Loucy (cell line): ENCODE measurements at regions not wholly inside any gene's neighbourhood (a gene's known extent, or its start where the extent isn't known, plus 50 kb on each side); places are given as distances from the start of the nearest gene placed in this dataset.

ENCODE experiments used
- H2AFZ ChIP-seq: fragments of 200-600 bp; sonication (generic); 2 replicates; pipeline ENCODE4 v1.6.0; 2016; ENCODE audit warnings: antibody characterized with exemption, mild to moderate bottlenecking, low read length, moderate library complexity
- H3F3A ChIP-seq: fragments of 200-600 bp; 2 replicates; pipeline ENCODE4 v1.6.0; 2016; ENCODE audit warnings: antibody characterized with exemption, low read depth, mild to moderate bottlenecking
- H3K27me3 ChIP-seq: fragments of 200-600 bp; sonication (generic); 2 replicates; pipeline ENCODE4 v1.6.1; 2014; ENCODE audit warnings: low read length, mild to moderate bottlenecking; ENCODE audit not compliant: insufficient read depth, poor library complexity, severe bottlenecking
- H3K36me3 ChIP-seq: fragments of 200-600 bp; sonication (generic); 2 replicates; pipeline ENCODE4 v1.6.1; 2016; ENCODE audit warnings: low read length; ENCODE audit not compliant: insufficient read depth
- H3K4me1 ChIP-seq: fragments of 200-600 bp; sonication (generic); 2 replicates; pipeline ENCODE4 v1.5.1; 2014; ENCODE audit warnings: low read length, mild to moderate bottlenecking; ENCODE audit not compliant: insufficient read depth, poor library complexity, severe bottlenecking
- H3K4me2 ChIP-seq: fragments of 200-600 bp; sonication (generic); 2 replicates; pipeline ENCODE4 v1.6.0; 2014; ENCODE audit warnings: antibody characterized with exemption, low read length, low read depth, mild to moderate bottlenecking; ENCODE audit not compliant: poor library complexity, severe bottlenecking
- H3K4me3 ChIP-seq: fragments of 200-600 bp; sonication (generic); 2 replicates; pipeline ENCODE4 v1.5.1; 2014; ENCODE audit warnings: low read length, mild to moderate bottlenecking, mixed read lengths; ENCODE audit not compliant: poor library complexity, severe bottlenecking
- H3K79me2 ChIP-seq: fragments of 200-600 bp; sonication (generic); 2 replicates; pipeline ENCODE4 v1.6.1; 2014; ENCODE audit warnings: low read length; ENCODE audit not compliant: insufficient read depth
- H3K9ac ChIP-seq: fragments of 200-600 bp; sonication (generic); 2 replicates; pipeline ENCODE4 v1.6.0; 2014; ENCODE audit warnings: mild to moderate bottlenecking, low read depth, low read length, moderate library complexity; ENCODE audit not compliant: poor library complexity, severe bottlenecking
- H3K9me2 ChIP-seq: fragments of 200-600 bp; sonication (generic); replicated peaks from 2 replicates; pipeline ENCODE4 v1.6.1; 2016; ENCODE audit warnings: low read depth, low read length, mixed read lengths
- H3K9me3 ChIP-seq: fragments of 200-600 bp; sonication (generic); 2 replicates; pipeline ENCODE4 v1.6.1; 2014; ENCODE audit warnings: mild to moderate bottlenecking, antibody characterized with exemption, low read length, low read depth; ENCODE audit not compliant: insufficient read depth
- H4K20me1 ChIP-seq: fragments of 200-600 bp; sonication (generic); 2 replicates; pipeline ENCODE4 v1.6.0; 2014; ENCODE audit warnings: antibody characterized with exemption, low read length, mild to moderate bottlenecking; ENCODE audit not compliant: insufficient read depth, poor library complexity, severe bottlenecking
- EZH2phosphoT487 ChIP-seq: fragments of 200-600 bp; IDR thresholded peaks from 2 replicates; pipeline ENCODE4 v1.6.1; 2018; ENCODE audit warnings: antibody characterized with exemption, mild to moderate bottlenecking, moderate library complexity, borderline replicate concordance
- TF ChIP-seq, protein P1 (sequence below): fragments of 200-600 bp; sonication (generic); conservative IDR thresholded peaks from 2 replicates; pipeline ENCODE4 v1.5.1; 2014; ENCODE audit warnings: mild to moderate bottlenecking, antibody characterized with exemption, low read length

DNA sequence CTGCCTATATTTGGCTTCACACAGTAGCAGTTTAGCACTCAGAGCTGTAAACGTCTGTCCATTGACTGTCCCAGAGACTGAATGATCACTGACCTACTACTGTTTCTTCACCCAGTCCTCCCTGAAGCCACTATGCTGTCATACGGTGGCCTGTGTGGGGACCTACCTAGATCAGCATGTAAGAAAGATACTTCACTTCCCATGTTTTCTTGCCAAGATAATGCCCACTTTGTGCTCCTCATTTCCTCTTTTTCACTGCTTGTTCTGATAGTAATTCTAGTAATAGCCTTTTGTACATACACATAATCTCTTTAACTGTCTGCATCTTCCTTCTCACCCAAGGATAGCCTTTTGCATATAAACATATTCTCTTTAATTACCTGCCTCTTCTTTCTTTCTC is 109.9 kb upstream of the TIAM2 start:
- H3F3A ChIP-seq = no peaks in the 10 kb centered on the region
- H4K20me1 ChIP-seq = no peaks in the 10 kb centered on the region
- H3K36me3 ChIP-seq = no peaks in the 10 kb centered on the region
- no peaks in the 10 kb centered on the region for H3K9me2 ChIP-seq
- no peaks in the 10 kb centered on the region for H3K27me3 ChIP-seq
- no peak overlapping the region for H3K4me2 ChIP-seq
- no peaks in the 10 kb centered on the region for H3K79me2 ChIP-seq
- TF ChIP-seq, protein P1, sequence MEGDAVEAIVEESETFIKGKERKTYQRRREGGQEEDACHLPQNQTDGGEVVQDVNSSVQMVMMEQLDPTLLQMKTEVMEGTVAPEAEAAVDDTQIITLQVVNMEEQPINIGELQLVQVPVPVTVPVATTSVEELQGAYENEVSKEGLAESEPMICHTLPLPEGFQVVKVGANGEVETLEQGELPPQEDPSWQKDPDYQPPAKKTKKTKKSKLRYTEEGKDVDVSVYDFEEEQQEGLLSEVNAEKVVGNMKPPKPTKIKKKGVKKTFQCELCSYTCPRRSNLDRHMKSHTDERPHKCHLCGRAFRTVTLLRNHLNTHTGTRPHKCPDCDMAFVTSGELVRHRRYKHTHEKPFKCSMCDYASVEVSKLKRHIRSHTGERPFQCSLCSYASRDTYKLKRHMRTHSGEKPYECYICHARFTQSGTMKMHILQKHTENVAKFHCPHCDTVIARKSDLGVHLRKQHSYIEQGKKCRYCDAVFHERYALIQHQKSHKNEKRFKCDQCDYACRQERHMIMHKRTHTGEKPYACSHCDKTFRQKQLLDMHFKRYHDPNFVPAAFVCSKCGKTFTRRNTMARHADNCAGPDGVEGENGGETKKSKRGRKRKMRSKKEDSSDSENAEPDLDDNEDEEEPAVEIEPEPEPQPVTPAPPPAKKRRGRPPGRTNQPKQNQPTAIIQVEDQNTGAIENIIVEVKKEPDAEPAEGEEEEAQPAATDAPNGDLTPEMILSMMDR = no peak
- no peak for TF ChIP-seq EZH2phosphoT487
- no peaks in the 10 kb centered on the region for H3K4me1 ChIP-seq
- no peak overlapping the region for H3K4me3 ChIP-seq
- H3K9ac ChIP-seq = no peak overlapping the region
- no peak overlapping the region for H2AFZ ChIP-seq
- no peaks in the 10 kb centered on the region for H3K9me3 ChIP-seq

DNA sequence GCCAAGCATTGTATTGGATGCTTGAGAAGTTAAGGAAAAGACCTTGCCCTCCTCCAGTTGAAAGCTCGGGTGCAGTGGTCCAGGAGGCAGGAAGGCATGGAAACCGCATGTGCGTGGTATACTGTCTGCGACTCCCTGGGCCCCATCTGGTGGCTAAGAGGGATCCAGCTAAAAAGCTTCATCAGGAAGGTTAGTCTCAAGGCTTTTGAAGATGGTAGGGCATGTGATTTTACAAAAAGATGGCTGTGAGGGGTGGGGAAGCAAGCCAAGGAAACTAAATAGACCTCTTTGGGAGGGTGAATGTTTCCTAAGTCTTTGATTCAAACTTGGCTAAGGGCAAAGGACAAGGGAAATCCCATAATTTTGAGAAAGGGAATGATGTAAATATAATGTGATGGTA is 109.1 kb upstream of the TIAM2 start:
- H3K9ac ChIP-seq = no peak overlapping the region

DNA sequence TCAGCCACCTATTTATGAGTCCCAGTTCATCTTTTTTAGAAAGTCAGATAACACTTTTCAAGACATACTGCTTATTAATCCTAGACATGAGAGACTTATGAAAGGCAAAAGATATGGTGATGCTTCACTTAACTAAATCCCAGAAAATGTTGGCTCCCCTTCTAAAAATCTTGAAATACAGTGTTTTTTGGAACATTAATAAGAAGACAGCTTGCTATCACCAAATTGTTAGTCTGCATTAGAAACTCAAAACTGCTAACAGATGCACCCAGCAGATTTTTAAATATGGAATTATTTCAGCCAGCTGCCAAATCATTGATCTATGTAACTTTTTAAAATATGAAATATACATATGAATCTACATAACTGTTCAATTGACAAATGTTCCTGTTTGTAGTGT is 108.6 kb upstream of the TIAM2 start:
- Histone ChIP-seq H3F3A (no peaks in the 10 kb centered on the region), H3K79me2 (no peaks in the 10 kb centered on the region), H4K20me1 (no peaks in the 10 kb centered on the region), H3K4me3 (no peak overlapping the region), H3K9me3 (no peaks in the 10 kb centered on the region), H3K9ac (no peak overlapping the region), H3K4me1 (no peaks in the 10 kb centered on the region), H3K9me2 (no peaks in the 10 kb centered on the region), H2AFZ (no peak overlapping the region), H3K4me2 (no peak overlapping the region), H3K27me3 (no peaks in the 10 kb centered on the region), H3K36me3 (no peaks in the 10 kb centered on the region)
- TF ChIP-seq, protein P1 = no peak
- TF ChIP-seq EZH2phosphoT487 = no peak

More for the DNA sequence above, 109.1 kb upstream of the TIAM2 start:
- no peak overlapping the region for H2AFZ ChIP-seq
- no peak overlapping the region for H3K4me2 ChIP-seq
- no peaks in the 10 kb centered on the region for H3K27me3 ChIP-seq
- no peaks in the 10 kb centered on the region for H3K9me3 ChIP-seq
- H3F3A ChIP-seq = no peaks in the 10 kb centered on the region
- H3K4me3 ChIP-seq = no peak overlapping the region
- H3K9me2 ChIP-seq = no peaks in the 10 kb centered on the region
- no peaks in the 10 kb centered on the region for H3K4me1 ChIP-seq
- TF ChIP-seq, protein P1 = no peak
- no peak for TF ChIP-seq EZH2phosphoT487
- no peaks in the 10 kb centered on the region for H3K36me3 ChIP-seq
- H3K79me2 ChIP-seq = no peaks in the 10 kb centered on the region
- H4K20me1 ChIP-seq = no peaks in the 10 kb centered on the region
